ENCODE measurements at regions not wholly inside any gene's neighbourhood (a gene's known extent, or its start where the extent isn't known, plus 50 kb on each side); places are given as distances from the start of the nearest gene placed in this dataset.
"Not testable (repeated sequence)": the region's sequence is repeated elsewhere in the genome, so short reads cannot be mapped to it uniquely, and the experiment has no call there.

DNA sequence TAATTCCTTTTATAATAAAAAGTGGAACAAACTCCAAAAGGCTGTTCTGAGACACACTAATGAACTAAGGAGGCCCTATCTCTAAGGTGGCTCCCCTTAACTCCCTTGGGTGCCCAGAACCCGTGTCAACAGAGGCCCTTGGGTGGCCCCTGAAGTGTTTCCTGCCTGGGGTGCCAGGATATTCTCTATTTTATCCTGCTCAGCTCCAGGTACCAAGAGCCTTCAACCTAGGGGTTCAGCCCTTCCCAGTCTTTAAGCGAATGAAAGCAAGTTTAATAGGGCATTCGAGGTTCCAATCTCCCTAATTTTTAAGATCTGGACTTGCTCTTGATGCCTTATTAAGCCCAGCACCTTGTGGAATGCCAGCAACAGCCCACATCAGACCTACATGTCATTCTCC, 64.4 kb upstream of the MYO3A start:
- DNase-seq, result no peak

GRCh38 chr10:25874402-25874801, 59.6 kb upstream of the MYO3A start:
- DNase-seq, result not testable (repeated sequence)

DNA sequence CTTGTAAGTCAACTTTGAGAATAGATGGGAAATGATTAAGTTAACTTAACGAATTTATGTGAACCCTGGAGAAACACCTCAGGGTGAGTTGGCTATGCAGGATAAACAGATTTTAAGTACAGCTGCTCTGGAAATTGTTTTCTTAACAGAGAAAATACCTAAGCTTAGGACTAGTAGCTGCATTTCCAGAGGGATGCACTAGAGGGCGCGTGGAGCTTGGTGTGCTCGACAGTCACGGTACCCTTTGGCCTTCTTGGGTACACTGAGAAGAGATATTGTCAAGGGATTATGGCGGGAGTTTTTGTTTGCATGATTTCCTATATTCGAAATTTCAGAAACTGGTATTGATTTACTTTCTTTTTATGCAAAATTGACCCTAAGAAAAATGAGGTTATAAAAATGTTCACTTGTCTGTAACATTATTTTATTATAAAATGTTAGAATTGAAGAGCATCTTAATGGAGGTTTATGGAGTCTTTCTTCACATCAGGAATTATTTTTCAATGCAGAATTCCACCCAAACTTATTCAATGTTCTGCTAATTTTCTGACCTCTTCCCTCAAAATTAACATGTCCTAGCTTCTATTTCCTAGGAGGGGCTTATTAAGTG, 58.4 kb upstream of the MYO3A start:
- no peak for DNase-seq

- DNase-seq, result no peak
Measured at GRCh38 chr10:25877296-25877695, 56.7 kb upstream of the MYO3A start.
